ENCODE measurements at regions not wholly inside any gene's neighbourhood (a gene's known extent, or its start where the extent isn't known, plus 50 kb on each side); places are given as distances from the start of the nearest gene placed in this dataset.

DNA sequence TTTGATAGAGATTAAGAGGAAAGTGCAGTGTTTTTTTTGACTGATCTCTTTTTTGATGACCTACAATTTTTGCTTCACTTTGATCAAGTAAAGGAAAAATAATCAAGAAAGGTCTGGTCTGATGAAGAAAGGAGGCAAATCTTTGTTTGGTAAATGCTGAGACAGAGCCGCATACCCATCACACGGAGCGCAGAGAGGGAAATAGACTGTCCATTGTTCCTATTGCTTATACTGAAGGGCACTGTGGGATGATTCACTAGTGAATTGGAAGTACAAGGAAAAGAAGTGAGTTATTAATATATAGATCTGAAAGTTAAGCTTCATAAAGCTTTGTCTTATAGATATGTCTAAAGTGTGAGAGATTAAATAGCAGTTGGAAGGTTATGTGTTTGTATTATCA lies 455.1 kb downstream of the PLCL1 start:
- no peak for TF ChIP-seq EZH2phosphoT487 (IDR thresholded peaks at IDR 0.05; ENCODE audit: low read depth)
- TF ChIP-seq, protein P1, sequence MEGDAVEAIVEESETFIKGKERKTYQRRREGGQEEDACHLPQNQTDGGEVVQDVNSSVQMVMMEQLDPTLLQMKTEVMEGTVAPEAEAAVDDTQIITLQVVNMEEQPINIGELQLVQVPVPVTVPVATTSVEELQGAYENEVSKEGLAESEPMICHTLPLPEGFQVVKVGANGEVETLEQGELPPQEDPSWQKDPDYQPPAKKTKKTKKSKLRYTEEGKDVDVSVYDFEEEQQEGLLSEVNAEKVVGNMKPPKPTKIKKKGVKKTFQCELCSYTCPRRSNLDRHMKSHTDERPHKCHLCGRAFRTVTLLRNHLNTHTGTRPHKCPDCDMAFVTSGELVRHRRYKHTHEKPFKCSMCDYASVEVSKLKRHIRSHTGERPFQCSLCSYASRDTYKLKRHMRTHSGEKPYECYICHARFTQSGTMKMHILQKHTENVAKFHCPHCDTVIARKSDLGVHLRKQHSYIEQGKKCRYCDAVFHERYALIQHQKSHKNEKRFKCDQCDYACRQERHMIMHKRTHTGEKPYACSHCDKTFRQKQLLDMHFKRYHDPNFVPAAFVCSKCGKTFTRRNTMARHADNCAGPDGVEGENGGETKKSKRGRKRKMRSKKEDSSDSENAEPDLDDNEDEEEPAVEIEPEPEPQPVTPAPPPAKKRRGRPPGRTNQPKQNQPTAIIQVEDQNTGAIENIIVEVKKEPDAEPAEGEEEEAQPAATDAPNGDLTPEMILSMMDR (IDR thresholded peaks at IDR 0.05; ENCODE audit: low read depth, low read length) = no peak
- Histone ChIP-seq H3K27ac (ENCODE audit: low read length) (no peak overlapping the region), H3K36me3 (replicated peaks; ENCODE audit: low read depth, low read length) (no peaks in the 10 kb centered on the region), H3K27me3 (ENCODE audit: low read depth, low read length) (peaks cover 8% of the 10 kb centered on the region; the same call in 1 of the 2 replicates), H3K4me3 (ENCODE audit: low read length) (no peak overlapping the region), H2AFZ (ENCODE audit: low read depth, low read length) (no peak overlapping the region), H3K4me2 (ENCODE audit: low read length) (no peak overlapping the region), H4K20me1 (ENCODE audit: insufficient read depth, low read length) (no peaks in the 10 kb centered on the region), H3K9me3 (ENCODE audit: insufficient read depth, low read length) (no peaks in the 10 kb centered on the region), H3K4me1 (ENCODE audit: low read length) (no peaks in the 10 kb centered on the region), H3K9ac (ENCODE audit: low read length) (no peak overlapping the region), H3K79me2 (ENCODE audit: low read length) (no peaks in the 10 kb centered on the region)

DNA sequence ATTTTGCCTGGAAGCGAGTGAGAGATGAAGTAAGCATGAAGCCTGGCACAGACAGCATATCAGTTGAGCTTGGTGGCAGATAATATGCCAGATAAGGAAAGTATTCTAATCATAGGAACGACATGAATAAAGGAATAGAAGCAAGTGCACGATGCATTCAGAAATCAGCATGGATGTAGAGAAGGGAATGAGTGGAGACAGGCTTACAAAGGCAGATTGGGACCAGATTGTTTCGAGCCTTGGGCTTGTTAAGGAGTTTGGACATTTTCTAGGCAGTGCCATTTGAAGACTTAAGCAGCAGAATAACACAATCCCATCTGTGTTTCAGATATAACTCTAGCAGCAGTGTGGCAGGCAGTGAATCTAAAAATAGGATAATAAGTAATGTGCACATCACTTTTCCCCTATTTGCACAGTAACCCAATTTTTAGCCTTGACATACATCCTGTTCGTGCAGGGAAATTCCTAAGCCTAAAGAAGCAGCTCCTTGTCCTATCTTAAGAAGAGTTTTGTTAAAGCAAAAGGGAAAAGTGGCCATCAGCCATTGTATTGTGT lies 450.2 kb downstream of the PLCL1 start:
- Histone ChIP-seq H4K20me1 (ENCODE audit: insufficient read depth, low read length) (no peaks in the 10 kb centered on the region), H3K4me3 (ENCODE audit: low read length) (no peak overlapping the region), H2AFZ (ENCODE audit: low read depth, low read length) (no peak overlapping the region), H3K27ac (ENCODE audit: low read length) (no peak overlapping the region), H3K9ac (ENCODE audit: low read length) (no peak overlapping the region), H3K36me3 (replicated peaks; ENCODE audit: low read depth, low read length) (no peaks in the 10 kb centered on the region), H3K27me3 (ENCODE audit: low read depth, low read length) (peaks cover 8% of the 10 kb centered on the region; the same call in 1 of the 2 replicates), H3K4me2 (ENCODE audit: low read length) (no peak overlapping the region), H3K4me1 (ENCODE audit: low read length) (no peaks in the 10 kb centered on the region), H3K79me2 (ENCODE audit: low read length) (no peaks in the 10 kb centered on the region), H3K9me3 (ENCODE audit: insufficient read depth, low read length) (no peaks in the 10 kb centered on the region)
- no peak for TF ChIP-seq EZH2phosphoT487 (IDR thresholded peaks at IDR 0.05; ENCODE audit: low read depth)
- TF ChIP-seq, protein P1 (IDR thresholded peaks at IDR 0.05; ENCODE audit: low read depth, low read length) = no peak

DNA sequence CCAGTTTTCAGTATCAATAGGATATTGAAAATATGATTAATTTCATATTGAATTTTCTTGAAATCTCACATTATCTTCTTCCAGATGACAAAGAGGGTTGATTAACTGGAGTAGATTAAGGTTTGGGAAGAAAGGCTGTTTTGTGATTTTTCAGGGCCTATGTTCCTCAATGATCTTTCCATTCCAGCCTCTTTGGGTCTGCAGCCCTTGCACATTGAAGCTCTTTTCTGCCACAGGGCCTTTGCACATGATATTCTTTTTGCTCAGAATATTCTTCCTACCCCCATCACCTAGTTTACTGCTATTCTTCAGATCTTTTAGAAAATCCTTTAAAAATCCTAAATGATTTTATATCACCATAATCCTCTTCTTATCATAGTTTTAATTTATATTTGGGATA lies 449.6 kb downstream of the PLCL1 start:
- Histone ChIP-seq H4K20me1 (ENCODE audit: insufficient read depth, low read length) (no peaks in the 10 kb centered on the region), H3K4me3 (ENCODE audit: low read length) (no peak overlapping the region), H3K9ac (ENCODE audit: low read length) (no peak overlapping the region), H3K4me1 (ENCODE audit: low read length) (no peaks in the 10 kb centered on the region), H3K79me2 (ENCODE audit: low read length) (no peaks in the 10 kb centered on the region), H3K9me3 (ENCODE audit: insufficient read depth, low read length) (no peaks in the 10 kb centered on the region), H2AFZ (ENCODE audit: low read depth, low read length) (no peak overlapping the region), H3K4me2 (ENCODE audit: low read length) (no peak overlapping the region), H3K27ac (ENCODE audit: low read length) (no peak overlapping the region), H3K27me3 (ENCODE audit: low read depth, low read length) (peaks cover 8% of the 10 kb centered on the region; the same call in 1 of the 2 replicates), H3K36me3 (replicated peaks; ENCODE audit: low read depth, low read length) (no peaks in the 10 kb centered on the region)
- TF ChIP-seq EZH2phosphoT487 (IDR thresholded peaks at IDR 0.05; ENCODE audit: low read depth) = no peak
- TF ChIP-seq, protein P1 (IDR thresholded peaks at IDR 0.05; ENCODE audit: low read depth, low read length) = no peak

DNA sequence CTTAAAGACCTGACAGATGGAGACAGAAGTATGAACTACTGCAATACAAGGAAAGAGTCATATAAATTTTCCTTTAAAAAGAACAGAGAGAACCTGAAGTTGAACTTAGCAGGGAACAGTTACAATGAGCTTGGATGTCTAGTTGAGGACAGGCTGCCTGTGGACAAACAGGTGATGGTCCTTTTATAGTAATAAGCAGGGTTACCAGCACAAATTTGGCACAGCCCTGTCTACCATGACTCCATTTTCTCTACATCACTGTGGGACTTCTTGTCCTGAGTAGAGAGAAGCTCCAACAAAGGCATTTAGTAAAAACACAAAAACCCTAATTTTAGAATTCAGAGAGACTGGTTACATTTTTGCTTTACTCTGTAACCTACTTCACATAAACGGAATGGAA lies 448.1 kb downstream of the PLCL1 start:
- H3K79me2 ChIP-seq (ENCODE audit: low read length) = no peaks in the 10 kb centered on the region
- H4K20me1 ChIP-seq (ENCODE audit: insufficient read depth, low read length) = no peaks in the 10 kb centered on the region
- H3K27ac ChIP-seq (ENCODE audit: low read length) = no peak overlapping the region
- H3K4me1 ChIP-seq (ENCODE audit: low read length) = no peaks in the 10 kb centered on the region
- 0 out of 2 replicates have a peak, but pooled peaks cover 5% of the 10 kb centered on the region for H3K27me3 ChIP-seq (ENCODE audit: low read depth, low read length)
- H3K36me3 ChIP-seq (replicated peaks; ENCODE audit: low read depth, low read length) = no peaks in the 10 kb centered on the region
- no peak overlapping the region for H3K4me2 ChIP-seq (ENCODE audit: low read length)
- no peak overlapping the region for H3K9ac ChIP-seq (ENCODE audit: low read length)
- no peak overlapping the region for H3K4me3 ChIP-seq (ENCODE audit: low read length)
- H2AFZ ChIP-seq (ENCODE audit: low read depth, low read length) = no peak overlapping the region
- TF ChIP-seq, protein P1 (IDR thresholded peaks at IDR 0.05; ENCODE audit: low read depth, low read length) = no peak
- TF ChIP-seq EZH2phosphoT487 (IDR thresholded peaks at IDR 0.05; ENCODE audit: low read depth) = no peak
- no peaks in the 10 kb centered on the region for H3K9me3 ChIP-seq (ENCODE audit: insufficient read depth, low read length)

Data from OCI-LY3 (cell line).